ENCODE measurements at regions not wholly inside any gene's neighbourhood (a gene's known extent, or its start where the extent isn't known, plus 50 kb on each side); places are given as distances from the start of the nearest gene placed in this dataset.

DNA sequence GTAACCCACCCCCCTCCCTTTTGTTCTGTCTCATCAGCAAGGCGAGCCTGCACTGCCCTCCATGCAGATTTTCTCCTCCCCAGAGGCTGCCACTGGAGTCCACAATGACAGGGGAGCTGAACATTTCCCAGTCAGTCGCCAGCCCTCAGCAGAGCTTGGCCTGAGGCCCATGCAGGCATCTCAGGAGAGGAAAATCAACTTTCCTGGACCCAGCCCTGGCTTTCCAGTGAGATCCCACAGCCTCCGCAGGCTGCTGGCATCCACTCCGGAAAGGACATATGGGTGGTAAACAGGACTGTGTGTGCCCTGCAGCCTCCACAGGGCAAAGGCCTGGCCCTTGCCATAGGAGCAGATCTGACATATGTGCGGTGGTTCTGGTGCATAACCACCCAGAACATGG is 253.8 kb downstream of the TNS1 start:
- no peak for DNase-seq

- DNase-seq, result no peak
These were observed 256.0 kb downstream of the TNS1 start for GRCh38 chr2:217746808-217747207.

DNA sequence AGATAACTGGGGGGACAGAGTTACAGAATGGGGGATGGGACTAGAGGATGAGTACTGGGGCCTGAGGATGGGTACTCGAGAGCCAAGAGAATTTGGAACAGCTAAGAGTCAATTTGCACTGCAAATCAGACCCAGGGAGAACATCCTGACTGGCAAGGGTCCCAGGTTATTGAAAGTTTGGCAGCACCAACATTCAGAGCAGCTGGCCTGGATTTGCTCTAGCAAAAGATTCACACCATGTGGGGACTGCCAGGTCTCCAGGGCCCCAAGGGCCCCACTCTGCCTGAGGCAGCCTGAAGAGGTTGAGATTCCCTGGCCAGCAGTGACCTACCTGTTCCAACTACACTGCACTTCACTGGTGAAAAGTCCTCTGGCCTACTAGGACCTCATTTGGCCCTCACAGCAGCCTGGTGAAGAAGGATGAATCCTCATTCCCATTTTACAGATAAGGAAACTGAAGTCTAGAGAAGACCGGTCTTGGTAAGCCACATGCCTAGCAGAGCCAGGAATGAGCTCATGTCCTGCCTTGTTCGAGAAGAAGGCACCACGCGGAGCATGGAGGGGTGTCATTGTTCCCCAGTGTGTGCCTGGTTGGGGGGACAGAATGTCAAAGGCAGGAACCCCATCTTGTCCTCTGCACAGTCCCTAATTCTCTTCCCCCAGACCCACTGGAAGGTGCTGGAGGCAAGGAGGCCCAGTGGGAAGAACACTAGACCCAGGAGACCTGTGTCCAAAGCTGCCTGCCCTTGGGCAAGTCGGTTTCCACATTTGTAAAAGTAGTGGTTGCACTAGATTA is 258.6 kb downstream of the TNS1 start:
- DNase-seq, result peak; percentile 39

GRCh38 chr2:217743407-217743806 is 259.4 kb downstream of the TNS1 start:
- no peak for DNase-seq

DNA sequence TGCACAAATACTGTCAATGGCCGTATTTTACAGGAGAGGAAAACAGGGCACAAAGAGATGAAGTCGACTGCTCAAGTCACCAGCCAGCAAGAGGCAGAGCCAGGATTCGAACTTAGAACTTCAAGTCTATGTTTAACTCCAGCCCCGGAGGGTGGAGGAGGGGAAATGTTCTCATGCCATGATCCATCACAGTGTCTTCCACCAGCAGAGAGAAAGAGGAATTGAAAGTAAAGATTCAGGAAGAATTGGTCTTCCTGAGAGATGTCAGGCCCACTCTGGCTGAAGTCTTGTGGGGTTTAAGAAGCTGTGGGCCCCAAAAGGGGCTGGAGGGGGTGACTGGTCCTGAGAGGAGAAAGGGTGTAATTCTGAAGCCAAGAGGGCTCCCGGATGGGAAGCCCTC is 260.0 kb downstream of the TNS1 start:
- DNase-seq, result no peak

- DNase-seq, result no peak
These were observed 260.5 kb downstream of the TNS1 start for GRCh38 chr2:217742276-217742675.

GRCh38 chr2:217741381-217741955 is 261.3 kb downstream of the TNS1 start:
- no peak for DNase-seq

GRCh38 chr2:217740756-217741155 is 262.0 kb downstream of the TNS1 start:
- no peak for DNase-seq

DNA sequence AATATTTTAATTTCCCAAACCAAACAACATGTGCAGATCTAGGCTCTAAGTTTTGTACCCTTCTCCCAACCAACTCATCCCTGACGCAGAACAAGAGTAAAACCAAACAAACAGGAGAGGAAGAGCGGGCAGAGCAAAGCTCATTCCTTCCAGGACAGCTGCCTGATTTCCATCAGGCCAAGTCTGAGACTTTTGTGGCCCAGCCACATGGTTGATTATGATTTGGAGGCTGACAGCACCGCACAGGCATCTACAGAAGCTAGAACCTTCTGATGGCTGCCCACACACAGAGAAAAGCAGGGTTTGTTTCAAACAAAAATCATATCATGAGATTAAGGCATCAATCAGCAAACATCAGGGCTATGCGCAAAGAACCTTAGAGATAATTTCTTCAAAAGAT is 262.6 kb downstream of the TNS1 start:
- DNase-seq, result no peak

DNA sequence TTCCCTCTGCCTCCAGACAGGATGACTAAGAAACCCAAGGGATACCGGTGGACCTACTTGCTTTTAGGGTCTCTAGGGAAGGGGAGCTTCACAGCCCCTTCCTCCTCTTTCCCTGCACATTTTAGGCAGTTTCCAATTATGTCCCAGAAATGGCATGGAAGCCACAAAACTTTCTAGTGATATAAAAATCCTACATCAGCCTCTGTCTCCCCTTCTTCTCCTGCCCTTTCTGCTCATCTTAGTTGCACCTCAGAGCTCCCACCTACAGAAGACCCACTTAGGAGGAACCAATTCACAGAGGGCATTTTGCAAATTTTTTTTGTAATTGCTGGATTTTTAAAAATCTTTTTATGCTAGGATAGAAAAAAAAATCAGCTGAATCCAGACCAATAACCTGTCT is 263.1 kb downstream of the TNS1 start:
- DNase-seq, result no peak

GRCh38 chr2:217738061-217738460 is 264.7 kb downstream of the TNS1 start:
- DNase-seq, result no peak

GRCh38 chr2:217736776-217737550 is 265.8 kb downstream of the TNS1 start:
- DNase-seq, result no peak

DNA sequence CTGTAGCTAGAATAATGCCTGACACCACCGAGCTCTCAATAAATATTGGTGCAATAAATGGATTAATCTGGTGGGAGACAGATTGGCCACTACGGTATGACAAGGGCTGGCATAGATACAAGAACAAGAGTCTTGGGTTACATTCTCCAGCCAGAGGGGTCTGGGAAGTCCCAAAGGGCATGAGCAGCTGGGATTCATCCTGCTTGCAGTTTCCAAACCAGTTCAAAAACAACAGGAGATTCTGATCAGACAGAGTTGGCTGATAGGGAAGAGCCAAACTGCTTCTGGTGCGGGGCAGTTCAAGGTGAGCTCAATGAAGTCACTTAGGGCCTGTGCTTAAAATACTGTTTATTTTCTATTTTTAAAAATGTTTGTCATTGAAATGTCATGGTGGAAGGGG is 266.9 kb downstream of the TNS1 start:
- no peak for DNase-seq

DNA sequence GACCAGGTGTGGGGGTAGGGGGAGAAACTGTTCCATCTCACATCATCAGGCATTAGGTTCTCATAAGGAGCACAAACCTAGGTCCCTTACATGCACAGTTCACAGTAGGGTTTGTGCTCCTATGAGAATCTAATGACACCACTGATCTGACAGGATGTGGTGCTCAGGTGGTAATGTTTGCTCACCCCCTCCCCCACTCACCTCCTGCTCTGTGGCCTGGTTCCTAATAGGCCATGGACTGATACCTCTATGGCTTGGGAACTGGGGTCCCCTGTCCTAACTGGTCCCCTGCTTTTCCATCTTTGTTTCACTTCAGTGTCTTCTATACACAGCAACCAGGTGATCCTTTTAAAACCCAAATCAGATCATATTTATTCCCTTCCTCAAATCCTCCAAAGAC is 267.8 kb downstream of the TNS1 start:
- no peak for DNase-seq

- DNase-seq, result no peak
These were observed 269.3 kb downstream of the TNS1 start for GRCh38 chr2:217733461-217733860.

DNA sequence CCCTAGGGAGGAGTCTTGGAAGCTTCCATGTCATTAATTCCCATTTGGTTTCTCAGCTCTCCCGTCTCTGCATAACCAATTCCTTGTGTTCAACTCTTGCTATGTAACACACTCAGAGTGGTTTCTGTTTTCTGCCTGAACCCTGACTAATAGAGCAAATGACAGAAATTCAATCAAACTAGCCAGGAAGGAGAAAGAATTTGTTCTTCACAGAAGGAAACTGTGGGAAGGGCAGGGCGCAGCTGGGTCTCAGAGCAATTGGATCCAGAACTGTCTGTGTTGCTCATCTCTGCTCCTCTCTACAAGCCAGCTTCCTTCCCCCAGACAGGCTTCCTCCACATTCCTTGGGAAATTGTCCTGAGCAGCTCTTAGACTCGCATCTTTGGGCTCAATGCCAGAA is 269.8 kb downstream of the TNS1 start:
- DNase-seq, result no peak

GRCh38 chr2:217731805-217732204 is 271.0 kb downstream of the TNS1 start:
- no peak for DNase-seq

DNA sequence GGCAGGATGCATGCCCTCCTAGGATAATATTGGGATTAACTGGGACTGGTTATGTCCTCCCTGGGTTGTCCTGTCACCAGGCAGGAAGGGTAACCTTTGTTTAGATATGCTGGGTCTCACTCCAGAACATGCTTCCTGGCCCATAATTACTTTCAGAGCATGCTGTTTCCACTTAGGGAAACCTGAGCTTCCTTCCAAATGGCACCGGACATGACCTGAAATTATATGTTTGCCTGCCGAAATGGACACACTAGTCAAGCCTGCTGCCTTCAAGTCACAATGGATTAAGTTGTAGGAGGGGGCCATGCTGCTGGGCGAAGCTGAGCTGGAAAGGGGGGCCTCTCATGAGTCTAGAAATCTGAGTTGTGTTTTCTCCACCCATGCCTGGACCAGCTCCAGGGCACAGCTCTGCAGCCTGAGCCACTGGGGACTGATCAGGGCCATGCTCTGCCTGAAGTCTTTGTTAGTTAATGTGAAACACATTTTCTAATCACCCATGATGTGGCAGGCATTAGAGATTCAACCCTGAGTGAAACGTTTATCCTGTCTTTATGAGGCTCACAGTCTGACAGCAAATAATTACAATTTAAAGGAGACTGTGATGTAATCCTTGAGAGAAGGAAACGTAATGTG is 273.3 kb downstream of the TNS1 start:
- no peak for DNase-seq

DNA sequence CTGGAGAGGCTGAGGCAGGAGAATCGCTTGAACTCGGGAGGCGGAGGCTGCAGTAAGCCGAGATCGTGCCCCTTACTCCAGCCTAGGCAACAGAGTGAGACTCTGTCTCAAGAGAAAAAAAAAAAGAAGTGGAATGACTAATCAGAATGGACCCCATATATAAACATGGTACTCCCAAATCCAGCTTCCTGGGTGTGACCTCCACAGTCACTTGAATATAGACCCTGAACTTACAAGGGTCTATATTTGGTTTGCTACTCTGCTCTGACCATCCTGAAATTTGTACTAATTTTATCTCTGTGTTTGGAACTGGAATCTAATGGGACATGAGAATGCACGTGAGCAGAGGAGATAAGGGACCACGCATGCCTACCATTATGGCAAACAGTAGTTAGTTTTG is 275.0 kb downstream of the TNS1 start:
- DNase-seq, result no peak

DNA sequence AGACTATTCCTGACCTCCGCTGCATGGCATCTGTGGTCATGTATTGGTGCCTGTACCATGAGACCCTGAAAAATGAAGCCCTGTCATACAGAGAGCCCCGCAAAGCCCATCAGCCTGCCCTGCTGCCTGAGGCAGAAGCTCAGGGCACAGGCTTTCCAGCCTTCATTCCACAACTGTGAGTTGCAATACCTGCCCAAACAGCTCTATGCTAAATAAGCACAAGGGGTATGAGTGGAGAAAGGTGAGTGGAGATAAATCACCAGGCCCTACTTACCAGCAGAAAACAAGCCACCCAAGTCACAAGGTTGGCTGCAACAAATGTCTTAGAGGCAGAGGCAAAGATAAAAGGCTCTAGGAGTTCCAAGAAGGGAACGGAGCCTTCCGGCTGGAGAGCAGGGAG is 277.4 kb downstream of the TNS1 start:
- DNase-seq, result no peak

GRCh38 chr2:217724471-217724870 is 278.3 kb downstream of the TNS1 start:
- no peak for DNase-seq

DNA sequence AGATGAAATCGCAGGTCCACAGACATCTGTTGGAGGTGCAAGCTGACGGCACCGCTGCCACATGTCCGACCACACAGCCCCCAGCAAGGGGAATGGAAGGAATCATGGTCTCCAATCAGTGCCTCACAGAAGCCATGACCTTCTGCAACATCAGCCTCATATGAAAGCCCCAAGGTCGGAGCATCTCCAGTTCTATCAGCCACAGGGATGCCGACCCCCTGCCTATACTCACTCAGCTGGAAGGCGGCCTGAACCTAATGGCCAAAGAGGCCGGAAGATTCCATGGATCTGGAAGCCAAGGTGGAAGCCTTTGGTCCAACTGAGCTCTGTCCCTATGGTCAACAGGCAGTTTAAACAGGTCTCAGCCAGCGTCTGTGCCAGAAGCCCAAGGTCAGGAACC is 278.8 kb downstream of the TNS1 start:
- DNase-seq, result no peak

DNA sequence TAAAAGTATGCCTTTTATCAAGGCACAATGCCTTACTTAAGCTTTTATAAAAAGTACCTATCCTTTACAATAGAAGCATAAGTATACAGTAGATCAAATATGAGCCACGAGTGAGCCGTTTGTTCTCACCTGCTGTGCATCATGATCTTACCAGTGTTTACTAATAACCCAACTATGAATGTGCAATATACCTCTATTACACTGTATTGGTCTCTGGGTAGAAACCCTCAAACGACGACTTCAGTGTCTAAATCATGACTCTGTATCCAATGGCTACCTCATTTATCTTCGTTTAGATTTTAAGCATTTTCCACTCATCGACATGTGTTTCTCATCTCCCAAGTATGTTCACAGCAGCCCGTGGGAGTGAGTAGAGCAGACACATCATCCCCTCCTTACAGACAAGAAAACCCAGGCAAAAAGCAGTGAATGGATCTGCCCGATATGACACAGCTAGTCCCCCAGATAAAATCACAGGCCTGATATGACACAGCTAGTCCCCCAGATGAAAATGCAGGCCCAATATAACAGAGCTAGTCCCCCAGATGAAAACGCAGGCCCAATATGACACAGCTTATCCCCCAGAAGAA is 279.8 kb downstream of the TNS1 start:
- DNase-seq, result no peak

Data from DMS 273 treated with DMSO at 0.1 percent for 48 hours (cell line).